PFSK-1 (cell line): ENCODE measurements at regions not wholly inside any gene's neighbourhood (a gene's known extent, or its start where the extent isn't known, plus 50 kb on each side); places are given as distances from the start of the nearest gene placed in this dataset.

Experiments used
- FOXP2 ChIP-seq: optimal IDR thresholded peaks from 2 replicates; pipeline ENCODE3; 2011; ENCODE audit warnings: borderline replicate concordance, control low read depth, inconsistent platforms; ENCODE audit not compliant: insufficient read depth; ENCODE audit errors: extremely low read length, extremely low read depth
- POLR2AphosphoS5 ChIP-seq: IDR thresholded peaks from 2 replicates; pipeline ENCODE4 v1.6.1; 2012; ENCODE audit warnings: low read depth, mild to moderate bottlenecking, control low read depth, low read length, moderate library complexity
- REST ChIP-seq, 2 experiments: IDR thresholded peaks; 2 replicates each; pipeline versions ENCODE4 v1.6.1 to v1.8.0; 2011 to 2012; ENCODE audit warnings: low read depth in 2 of 2, low read length in 2 of 2, control low read depth in 1 of 2, inconsistent platforms in 1 of 2, mild to moderate bottlenecking in 1 of 2, moderate library complexity in 1 of 2; ENCODE audit not compliant: insufficient read depth in 1 of 2
- SIN3A ChIP-seq: IDR thresholded peaks from 2 replicates; pipeline ENCODE4 v1.6.1; 2012; ENCODE audit warnings: mild to moderate bottlenecking, low read length, moderate library complexity, borderline replicate concordance; ENCODE audit not compliant: insufficient read depth
- TAF1 ChIP-seq: IDR thresholded peaks from 2 replicates; pipeline ENCODE4 v1.6.1; 2012; ENCODE audit warnings: low read length, control low read depth, borderline replicate concordance; ENCODE audit not compliant: insufficient read depth

GRCh38 chr15:54915380-54915779, 281.4 kb downstream of the RSL24D1 start:
- no peak for TF ChIP-seq TAF1
- TF ChIP-seq SIN3A: no peak
- no peak for TF ChIP-seq REST (IDR thresholded peaks at IDR 0.05; ENCODE audit: insufficient read depth in 1 of 2, low read depth in 2 of 2, low read length in 2 of 2)
- no peak for TF ChIP-seq FOXP2
- no peak for TF ChIP-seq POLR2AphosphoS5

GRCh38 chr15:54884312-54884711, 312.4 kb downstream of the RSL24D1 start:
- TF ChIP-seq SIN3A: no peak
- TF ChIP-seq POLR2AphosphoS5: no peak
- TF ChIP-seq TAF1: no peak
- TF ChIP-seq REST (IDR thresholded peaks at IDR 0.05; ENCODE audit: insufficient read depth in 1 of 2, low read depth in 2 of 2, low read length in 2 of 2): no peak
- TF ChIP-seq FOXP2: no peak

GRCh38 chr15:54859982-54860381, 336.8 kb downstream of the RSL24D1 start:
- TF ChIP-seq POLR2AphosphoS5 (no peak), REST (IDR thresholded peaks at IDR 0.05; ENCODE audit: insufficient read depth in 1 of 2, low read depth in 2 of 2, low read length in 2 of 2) (no peak), SIN3A (no peak), FOXP2 (no peak), TAF1 (no peak)

GRCh38 chr15:54854667-54855066, 342.1 kb downstream of the RSL24D1 start:
- TF ChIP-seq SIN3A: no peak
- TF ChIP-seq FOXP2: no peak
- no peak for TF ChIP-seq REST (IDR thresholded peaks at IDR 0.05; ENCODE audit: insufficient read depth in 1 of 2, low read depth in 2 of 2, low read length in 2 of 2)
- TF ChIP-seq POLR2AphosphoS5: no peak
- no peak for TF ChIP-seq TAF1

- TF ChIP-seq POLR2AphosphoS5: no peak
- no peak for TF ChIP-seq TAF1
- TF ChIP-seq REST (IDR thresholded peaks at IDR 0.05; ENCODE audit: insufficient read depth in 1 of 2, low read depth in 2 of 2, low read length in 2 of 2): no peak
- no peak for TF ChIP-seq SIN3A
- no peak for TF ChIP-seq FOXP2
Observed at GRCh38 chr15:54850101-54850500, 346.6 kb downstream of the RSL24D1 start.
